Lower leg skin (tissue), 4 donors: ENCODE measurements at regions not wholly inside any gene's neighbourhood (a gene's known extent, or its start where the extent isn't known, plus 50 kb on each side); places are given as distances from the start of the nearest gene placed in this dataset.

Experiments used
- DNase-seq, 2 donors: peaks; one replicate each; pipeline ENCODE4 v3.0.0-alpha.2; 2019; ENCODE audit warnings: low spot score in 2 of 2
- H3K4me3 ChIP-seq: fragments of 200-600 bp; sonication (generic); 2 replicates; pipeline ENCODE4 v1.5.1; 2017; ENCODE audit warnings: mild to moderate bottlenecking, low read depth; ENCODE audit not compliant: poor library complexity, severe bottlenecking
- CTCF ChIP-seq, 3 donors: fragments of 450-650 bp; IDR thresholded peaks; one replicate each; pipeline ENCODE4 v1.5.1; 2016; ENCODE audit warnings: antibody characterized with exemption in 3 of 3, mild to moderate bottlenecking in 3 of 3, moderate library complexity in 2 of 3
- POLR2A ChIP-seq, 2 donors: fragments of 450-650 bp; IDR thresholded peaks; one replicate each; pipeline ENCODE4 v1.6.1; 2016 to 2017; ENCODE audit warnings: antibody characterized with exemption in 2 of 2, mild to moderate bottlenecking in 1 of 2, moderate library complexity in 1 of 2
- WGBS, 2 donors: methylation state at CpG; one replicate each; pipeline ENCODE4 v1.1.5; 2018; 5-methylcytosine and 5-hydroxymethylcytosine counted together
- intact Hi-C: fragments of 100-400 bp; cut with DNase I; formaldehyde crosslinking; loops from one replicate; pipeline ENCODE4 v1.15.0; 2023; ENCODE audit warnings: low total_unique reads

- TF ChIP-seq POLR2A (IDR thresholded peaks at IDR 0.05) (no peak), CTCF (IDR thresholded peaks at IDR 0.05) (no peak)
- no peak overlapping the region for H3K4me3 ChIP-seq
- intact Hi-C loops, result no loop called here
- 93 to 95% methylated on average over 9 of the region's 9 CpGs for WGBS, 2 donors
- no peak for DNase-seq
Observed at GRCh38 chr3:194857469-194858113, 171.9 kb downstream of the FAM43A start.

GRCh38 chr3:194858382-194858781 lies 172.7 kb downstream of the FAM43A start:
- TF ChIP-seq POLR2A (IDR thresholded peaks at IDR 0.05), result no peak
- no peak for TF ChIP-seq CTCF (IDR thresholded peaks at IDR 0.05)
- no peak for DNase-seq
- WGBS, 2 donors, result 89 to 92% methylated on average over 2 of the region's 2 CpGs
- H3K4me3 ChIP-seq, result no peak overlapping the region
- intact Hi-C loops, result no loop called here

- intact Hi-C loops, result no loop called here
- WGBS, 2 donors, result 65 to 77% methylated on average over 9 of the region's 9 CpGs
- no peak for TF ChIP-seq POLR2A (IDR thresholded peaks at IDR 0.05)
- TF ChIP-seq CTCF (IDR thresholded peaks at IDR 0.05), result no peak
- DNase-seq, result no peak
- H3K4me3 ChIP-seq, result no peak overlapping the region
Observed at GRCh38 chr3:194860725-194861124, 175.0 kb downstream of the FAM43A start.

GRCh38 chr3:194861375-194861774 lies 175.7 kb downstream of the FAM43A start:
- intact Hi-C loops, result no loop called here
- no peak for TF ChIP-seq POLR2A (IDR thresholded peaks at IDR 0.05)
- TF ChIP-seq CTCF (IDR thresholded peaks at IDR 0.05), result no peak
- H3K4me3 ChIP-seq, result no peak overlapping the region
- no peak for DNase-seq
- 81 to 84% methylated on average over 4 of the region's 4 CpGs for WGBS, 2 donors

DNA sequence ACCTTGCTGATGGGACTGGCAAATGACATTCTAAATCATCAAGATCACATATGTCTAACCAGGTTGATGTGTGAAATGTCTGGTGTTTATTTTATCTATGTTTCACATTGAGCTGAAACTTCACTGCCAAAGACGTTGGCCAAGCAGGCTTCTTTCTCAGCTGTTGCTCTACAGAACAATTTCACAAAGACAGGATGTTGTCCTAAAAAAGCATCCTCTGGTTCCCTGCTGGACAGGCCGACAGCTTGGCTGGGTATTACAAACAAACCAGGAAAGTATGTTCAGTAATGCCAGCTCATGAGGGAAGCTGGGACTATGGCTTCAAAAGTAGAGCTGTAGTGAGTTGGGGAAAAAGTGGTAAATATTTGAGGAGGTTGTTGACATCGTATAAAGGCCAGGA lies 179.4 kb downstream of the FAM43A start:
- TF ChIP-seq POLR2A (IDR thresholded peaks at IDR 0.05) (no peak), CTCF (IDR thresholded peaks at IDR 0.05) (no peak)
- no peak for DNase-seq
- 72 to 84% methylated on average over 3 of the region's 3 CpGs for WGBS, 2 donors
- no peak overlapping the region for H3K4me3 ChIP-seq
- intact Hi-C loops, result no loop called here

GRCh38 chr3:194865615-194866014 lies 179.9 kb downstream of the FAM43A start:
- intact Hi-C loops, result no loop called here
- no peak overlapping the region for H3K4me3 ChIP-seq
- TF ChIP-seq CTCF (IDR thresholded peaks at IDR 0.05) (no peak), POLR2A (IDR thresholded peaks at IDR 0.05) (no peak)
- no peak for DNase-seq
- WGBS, 2 donors, result 87 to 88% methylated on average over 2 of the region's 2 CpGs
